IPS DF 4.7 (cell line): ENCODE measurements at regions not wholly inside any gene's neighbourhood (a gene's known extent, or its start where the extent isn't known, plus 50 kb on each side); places are given as distances from the start of the nearest gene placed in this dataset.
"Not testable (repeated sequence)": the region's sequence is repeated elsewhere in the genome, so short reads cannot be mapped to it uniquely, and the experiment has no call there.

Experiments
- DNase-seq: peaks from one replicate; pipeline ENCODE4 v3.0.0-alpha.2; 2013; ENCODE audit warnings: low spot score; ENCODE audit errors: extremely low read depth

DNA sequence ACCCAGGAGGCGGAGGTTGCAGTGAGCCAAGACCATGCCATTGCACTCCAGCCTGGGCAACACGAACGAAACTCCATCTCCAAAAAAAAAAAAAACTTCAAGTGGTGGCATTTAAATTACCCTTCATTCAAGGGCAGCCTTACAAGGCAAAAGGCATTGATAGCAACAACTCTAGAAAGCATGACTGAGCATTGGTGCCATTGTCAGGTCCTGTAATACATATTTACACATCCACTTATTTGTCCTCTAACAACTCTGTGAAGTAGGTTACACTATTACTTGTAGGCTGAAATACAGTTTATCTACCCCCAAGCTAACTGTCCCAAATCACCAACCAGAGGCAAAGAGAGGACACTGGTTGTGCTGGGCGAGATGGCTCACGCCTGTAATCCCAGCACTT lies 52.7 kb upstream of the LARP1 start:
- no peak for DNase-seq

DNA sequence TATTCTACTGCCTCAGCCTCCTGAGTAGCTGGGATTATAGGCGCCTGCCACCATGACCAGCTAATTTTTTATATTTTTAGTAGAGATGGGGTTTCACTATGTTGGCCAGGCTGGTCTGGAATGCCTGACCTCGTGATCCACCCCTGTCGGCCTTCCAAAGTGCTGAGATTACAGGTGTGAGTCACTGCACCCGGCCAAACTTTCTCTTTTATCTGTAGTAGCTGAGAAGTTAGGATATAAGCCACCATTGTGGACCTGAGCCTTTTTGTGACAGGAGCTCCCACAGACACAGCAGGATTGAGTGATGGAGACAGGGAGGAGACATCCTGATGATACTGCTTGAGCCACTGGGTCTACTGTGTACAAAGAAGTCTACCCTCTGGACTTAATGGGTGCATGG lies 53.5 kb upstream of the LARP1 start:
- DNase-seq: not testable (repeated sequence)

DNA sequence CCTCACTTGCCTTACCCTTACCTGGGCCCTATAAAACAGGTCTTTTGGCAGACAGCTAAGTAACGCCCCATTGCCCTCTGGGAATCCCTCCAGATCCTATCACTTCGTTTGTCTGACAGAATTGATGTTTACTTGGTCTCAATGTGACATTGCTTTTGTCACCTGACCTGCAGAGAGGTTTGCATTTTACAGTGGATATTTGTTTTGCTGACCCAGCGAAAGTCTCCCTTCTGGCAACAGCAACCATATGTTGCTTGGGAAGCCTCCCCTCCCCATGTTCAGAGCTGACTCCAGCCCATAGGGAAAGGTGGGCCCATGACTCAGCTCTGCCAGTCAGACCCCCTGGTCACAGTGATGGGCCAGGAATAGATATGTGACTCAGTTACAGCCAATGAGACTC lies 54.0 kb upstream of the LARP1 start:
- no peak for DNase-seq

DNA sequence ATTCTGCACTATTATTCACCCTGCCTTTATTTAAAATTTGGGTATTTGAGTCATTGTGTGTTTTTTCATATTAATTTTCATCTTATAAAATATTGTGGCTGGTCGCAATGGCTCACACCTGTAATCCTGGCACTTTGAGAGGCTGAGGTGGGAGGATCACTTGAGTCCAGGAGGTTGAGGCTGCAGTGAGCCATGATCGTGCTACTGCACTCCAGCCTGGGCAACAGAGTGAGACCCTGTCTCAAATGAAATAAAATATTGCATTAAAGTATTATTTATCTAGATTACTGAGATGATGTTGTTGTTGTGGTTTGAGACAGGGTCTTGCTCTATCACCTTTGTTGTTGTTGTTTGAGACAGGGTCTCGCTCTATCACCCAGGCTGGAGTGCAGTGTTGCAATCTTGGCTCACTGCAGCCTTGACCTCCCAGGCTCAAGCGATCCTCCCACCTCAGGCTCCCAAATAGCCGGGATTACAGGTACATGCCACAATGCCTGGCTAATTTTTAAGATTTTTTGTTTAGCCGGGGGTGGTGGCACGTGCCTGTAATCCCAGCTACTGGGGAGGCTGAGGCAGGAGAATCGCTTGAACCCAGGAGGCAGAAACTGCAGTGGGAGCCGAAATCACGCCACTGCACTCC lies 54.8 kb upstream of the LARP1 start:
- not testable (repeated sequence) for DNase-seq

DNA sequence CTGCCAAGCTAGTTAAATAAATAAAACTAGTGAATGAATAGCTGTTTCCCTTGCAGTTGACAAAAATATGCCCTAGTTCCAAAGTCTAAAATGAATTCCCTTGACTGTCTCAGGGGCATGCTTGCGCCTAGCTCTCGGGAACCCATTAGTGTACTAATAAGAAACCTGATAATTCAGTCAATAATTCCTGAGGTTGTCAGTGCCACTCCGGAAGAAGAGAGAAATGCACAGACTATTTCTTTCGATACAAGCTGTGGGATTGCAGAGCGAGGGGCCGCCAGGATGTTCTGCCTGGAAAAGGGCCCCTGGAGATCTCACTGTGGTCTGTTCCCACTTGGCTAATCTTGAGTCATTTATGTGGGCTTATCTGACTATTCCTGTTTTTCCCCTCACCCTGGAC lies 56.4 kb upstream of the LARP1 start:
- DNase-seq: no peak

DNA sequence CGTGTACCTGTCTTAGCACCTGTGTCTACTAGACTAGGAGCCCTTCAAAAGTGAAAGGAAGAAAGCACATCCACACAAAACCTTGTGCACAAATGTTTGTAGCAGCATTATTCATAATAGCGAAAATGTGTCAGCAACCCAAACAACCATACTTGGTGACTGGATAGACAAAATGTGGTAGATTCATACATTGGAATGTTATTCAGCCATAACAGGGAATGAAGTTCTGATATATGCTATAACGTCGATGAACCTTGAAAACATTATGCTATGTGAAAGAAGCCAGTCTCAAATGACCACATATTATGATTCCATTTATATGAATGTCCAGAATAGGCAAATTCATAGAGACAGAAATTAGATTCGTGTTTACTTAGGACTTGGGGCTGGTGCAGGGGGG lies 57.8 kb upstream of the LARP1 start:
- DNase-seq: no peak

DNA sequence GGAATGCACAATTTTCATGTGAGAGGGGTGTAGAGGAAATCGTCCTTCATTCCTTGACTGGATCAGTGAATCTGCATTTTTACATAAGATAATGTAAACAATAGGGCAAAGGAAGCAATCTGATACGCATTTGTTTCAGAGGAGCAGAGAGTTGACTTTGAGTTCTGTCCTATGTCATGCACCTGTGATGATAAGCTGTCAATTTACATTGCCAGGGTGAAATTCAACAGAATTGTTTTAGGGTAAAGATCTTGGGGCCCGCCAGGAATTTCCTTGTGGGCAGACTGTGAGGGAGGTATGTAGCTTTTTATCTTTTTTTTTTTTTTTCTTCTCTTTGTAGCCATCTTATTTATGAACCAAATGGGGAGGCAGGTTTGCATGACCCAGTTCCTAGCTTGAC lies 58.3 kb upstream of the LARP1 start:
- no peak for DNase-seq

DNA sequence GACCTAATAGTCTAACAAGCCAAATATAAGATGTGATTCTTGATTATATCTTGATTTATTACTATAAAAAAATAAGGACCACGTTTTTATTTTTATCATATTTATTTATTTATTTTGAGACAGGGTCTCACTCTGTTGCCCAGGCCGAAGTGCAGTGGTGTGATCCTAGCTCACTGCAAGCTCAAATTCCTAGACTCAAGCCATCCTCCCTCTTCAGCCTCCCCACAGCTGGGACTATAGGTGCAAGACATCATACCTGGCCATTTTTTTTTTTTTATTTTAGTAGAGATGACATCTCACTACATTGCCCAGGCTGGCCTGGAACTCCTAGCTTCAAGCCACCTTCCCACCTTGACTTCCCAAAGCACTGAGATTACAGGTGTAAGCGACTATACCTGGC lies 61.0 kb upstream of the LARP1 start:
- DNase-seq: no peak

DNA sequence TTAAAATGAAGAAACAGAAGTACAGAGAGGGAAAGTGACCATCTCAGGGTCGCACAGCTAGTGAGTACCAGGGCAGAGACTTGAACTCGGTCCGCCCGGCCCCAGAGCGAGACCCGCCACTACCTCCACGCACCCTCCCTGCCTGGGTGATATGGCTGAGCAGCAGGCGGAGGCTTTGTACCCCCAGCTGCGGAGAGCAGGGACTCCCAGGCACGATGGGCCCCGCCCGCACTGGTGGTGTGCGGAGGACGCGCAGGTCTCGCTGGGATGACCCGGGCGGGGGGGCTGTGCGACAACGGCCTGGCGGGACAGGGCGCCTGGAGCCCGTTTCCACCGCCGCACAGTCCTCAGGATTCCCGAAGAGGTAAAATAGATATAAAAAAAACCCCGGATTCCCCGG lies 64.7 kb upstream of the LARP1 start:
- DNase-seq: no peak

DNA sequence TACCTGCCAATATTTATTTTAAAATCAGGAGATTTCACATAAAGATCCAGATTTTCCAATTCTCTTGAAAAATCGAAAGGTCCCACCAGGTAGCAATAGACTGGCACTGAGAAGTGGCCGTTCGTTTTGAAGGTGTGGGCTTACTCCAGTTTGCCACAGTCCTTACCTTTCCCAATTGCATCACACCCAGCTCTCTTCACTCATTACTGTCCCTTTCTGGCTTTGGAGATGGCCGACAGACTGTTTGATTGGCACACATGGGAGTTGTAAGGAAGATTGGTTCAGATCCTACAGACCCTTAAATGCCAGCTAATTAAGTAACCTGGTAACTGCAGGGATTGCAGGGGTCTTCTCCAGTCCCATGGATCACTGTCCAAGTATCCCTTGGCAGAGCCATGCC lies 68.7 kb upstream of the LARP1 start:
- no peak for DNase-seq

DNA sequence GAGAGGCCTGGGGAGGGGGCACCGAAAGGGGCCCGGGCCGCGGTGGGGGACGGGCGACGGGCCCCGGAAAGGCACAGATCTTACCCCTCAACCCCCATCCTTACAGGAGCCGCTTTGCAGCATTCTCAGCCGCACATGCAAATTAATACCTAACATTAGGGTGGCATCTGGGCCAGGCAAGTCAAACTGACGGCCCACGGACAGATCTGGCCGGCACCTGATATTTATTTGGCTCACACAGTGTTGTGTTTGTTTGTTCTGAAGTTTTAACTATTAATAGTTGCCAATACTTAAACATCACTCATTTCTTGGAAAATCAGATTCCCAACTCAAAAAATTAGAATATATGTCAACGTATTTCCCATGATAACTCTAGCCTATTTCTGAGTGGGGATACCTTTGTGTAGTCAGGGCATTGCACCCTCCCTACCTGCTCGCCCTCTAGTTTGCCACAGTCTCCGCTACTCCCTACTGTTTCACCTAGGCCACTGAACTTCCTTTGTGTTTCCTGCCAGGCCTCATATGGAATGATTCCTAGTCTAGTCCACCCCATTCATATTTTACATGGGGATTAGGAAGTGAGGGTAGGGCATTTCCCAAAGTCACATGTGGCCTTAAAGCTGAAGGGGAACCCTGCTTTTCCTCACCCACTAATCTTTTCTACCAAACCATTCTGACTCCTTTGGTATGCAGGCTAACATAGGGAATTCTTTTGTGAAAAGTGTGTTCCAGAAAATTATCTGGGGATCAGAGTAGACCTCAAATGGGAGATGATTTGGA lies 71.9 kb upstream of the LARP1 start:
- no peak for DNase-seq

DNA sequence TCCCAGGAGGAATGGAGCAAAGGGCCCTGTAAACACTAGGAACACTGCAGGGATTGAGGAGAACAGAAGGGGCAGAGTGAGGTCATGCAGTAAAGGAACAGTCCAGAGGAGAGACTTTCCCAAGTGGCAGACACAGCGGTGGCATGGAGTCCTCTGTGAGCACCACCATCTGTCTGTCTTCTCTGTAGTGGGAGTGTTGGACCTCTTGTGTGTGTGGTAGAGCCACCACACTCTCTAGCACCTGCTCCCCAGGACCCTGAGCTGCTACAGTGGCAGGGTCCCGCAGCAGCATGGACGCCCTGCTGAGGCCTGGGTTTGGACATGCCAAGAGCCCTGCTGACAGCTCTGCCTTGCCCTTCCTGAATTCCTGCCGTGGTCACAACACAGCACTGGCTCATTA lies 75.7 kb upstream of the LARP1 start:
- DNase-seq: no peak

DNA sequence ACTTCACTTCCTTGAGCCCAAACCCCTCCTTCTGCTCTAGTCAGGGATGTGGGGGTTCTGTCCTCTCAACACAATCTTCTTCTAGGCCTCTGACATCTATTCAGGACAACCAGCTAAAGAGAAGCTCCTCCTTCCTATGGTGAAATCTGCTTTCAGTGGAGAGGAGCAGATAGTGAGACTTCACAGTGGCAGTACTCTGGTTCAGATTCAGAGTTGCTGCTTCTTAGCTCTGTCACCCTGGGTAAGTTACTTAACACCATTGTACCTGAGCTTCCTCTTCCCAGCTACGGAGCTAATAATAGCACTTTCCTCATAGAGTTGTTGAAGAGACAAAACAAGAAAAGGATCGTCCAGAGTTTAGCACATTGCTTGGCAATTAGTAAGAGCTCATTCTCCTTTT lies 77.3 kb upstream of the LARP1 start:
- DNase-seq: no peak

DNA sequence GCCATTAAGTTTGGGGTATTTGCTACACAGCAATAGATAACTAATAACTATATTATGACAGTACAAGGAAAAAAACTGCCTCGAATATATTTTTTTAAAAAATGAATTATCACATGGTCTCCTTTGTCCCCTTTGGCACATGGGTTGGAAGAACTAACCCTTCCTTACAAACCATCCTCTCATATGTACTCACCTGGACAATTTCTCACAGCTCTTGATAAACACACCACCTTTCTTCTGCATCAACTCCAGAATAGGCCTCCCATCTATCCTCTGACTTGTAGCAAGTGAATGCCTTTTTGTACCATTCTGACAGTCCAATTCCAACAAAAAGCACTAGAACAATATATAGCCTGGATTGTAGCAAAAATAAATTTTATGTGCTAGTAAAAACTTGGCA lies 78.7 kb upstream of the LARP1 start:
- DNase-seq: no peak

DNA sequence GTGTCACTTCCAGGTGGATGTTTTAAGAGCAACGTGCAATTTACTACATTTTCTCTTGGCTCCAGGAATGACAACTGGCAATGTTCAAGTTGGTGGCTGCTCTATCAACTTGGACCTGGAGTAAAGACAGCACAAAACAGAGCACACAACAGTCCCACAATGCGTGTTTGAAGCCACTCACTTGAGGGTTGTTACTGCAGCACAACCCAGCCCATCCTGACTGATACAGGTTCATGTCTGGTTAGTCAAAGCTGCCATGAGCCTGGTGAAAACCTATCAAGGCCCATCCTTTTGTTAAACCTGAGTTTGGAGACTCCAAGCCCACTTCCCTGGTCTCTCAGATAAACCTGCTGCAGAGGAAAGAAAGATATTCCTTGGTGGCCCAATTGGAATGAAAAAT lies 81.1 kb upstream of the LARP1 start:
- DNase-seq: no peak

DNA sequence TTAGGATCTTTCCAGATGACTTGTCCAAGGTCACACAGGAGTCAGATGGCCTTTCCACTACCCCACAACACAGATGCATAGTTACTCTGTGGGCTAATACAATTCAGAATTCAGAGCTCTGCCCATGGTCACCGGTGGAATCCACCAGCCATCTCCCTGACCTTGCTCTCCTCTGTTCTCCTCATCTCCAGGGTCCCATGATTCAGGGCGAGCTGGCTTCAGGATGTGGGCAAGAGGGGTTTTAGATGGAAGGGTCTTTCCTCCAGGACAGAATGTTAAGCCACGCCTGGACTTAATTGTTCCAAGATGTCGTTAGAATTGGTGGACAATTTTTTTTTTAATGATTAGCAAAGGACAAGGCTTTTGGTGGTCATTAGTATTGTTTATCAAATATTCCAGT lies 81.7 kb upstream of the LARP1 start:
- DNase-seq: no peak

DNA sequence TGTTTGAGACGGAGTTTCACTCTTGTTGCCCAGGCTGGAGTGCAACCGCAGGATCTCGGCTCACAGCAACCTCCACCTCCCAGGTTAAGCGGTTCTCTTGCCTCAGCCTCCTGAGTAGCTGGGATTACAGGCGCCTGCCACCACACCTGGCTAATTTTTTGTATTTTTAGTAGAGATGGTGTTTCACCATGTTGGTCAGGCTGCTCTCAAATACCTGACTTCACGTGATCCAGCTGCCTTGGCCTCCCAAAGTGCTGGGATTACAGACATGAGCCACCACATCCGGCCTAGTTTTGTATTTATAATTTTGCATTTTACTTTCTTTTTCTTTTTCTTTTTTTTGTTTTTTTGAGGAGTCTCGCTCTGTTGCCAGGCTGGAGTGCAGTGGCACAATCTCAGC lies 85.3 kb upstream of the LARP1 start:
- not testable (repeated sequence) for DNase-seq

DNA sequence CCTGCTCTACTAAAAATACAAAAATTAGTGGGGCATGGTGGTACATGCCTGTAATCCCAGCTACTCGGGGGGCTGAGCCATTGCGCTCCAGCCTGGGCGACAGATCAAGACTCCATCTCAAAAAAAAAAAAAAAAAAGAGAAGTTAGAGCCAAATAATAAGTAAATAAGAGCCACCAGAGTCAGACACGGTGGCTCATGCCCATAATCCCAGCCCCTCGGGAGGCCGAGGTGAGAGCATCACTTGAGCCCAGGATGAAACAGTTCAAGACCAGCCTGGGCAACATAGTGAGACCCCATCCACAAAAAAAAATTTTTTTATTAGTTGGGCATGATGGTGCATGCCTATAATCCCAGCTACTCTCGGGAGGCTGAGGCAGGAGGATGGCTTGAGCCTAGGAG lies 85.8 kb upstream of the LARP1 start:
- no peak for DNase-seq

DNA sequence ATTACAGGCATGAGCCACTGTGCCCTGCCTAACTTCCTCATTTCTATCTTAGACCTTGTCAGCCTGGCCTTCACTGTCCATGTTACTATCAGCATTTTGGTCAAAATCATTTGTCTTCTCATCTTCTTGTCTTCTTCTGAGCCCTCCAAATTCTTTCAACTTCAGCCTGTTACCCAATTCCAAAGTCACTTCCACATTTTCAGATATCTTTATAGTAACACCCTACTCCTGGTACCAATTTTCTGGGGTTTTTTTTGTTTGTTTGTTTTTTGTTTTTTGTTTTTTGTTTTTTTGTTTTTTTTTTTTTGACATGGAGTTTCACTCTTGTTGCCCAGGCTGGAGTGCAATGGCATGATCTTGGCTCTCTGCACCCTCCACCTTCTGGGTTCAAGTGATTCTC lies 90.3 kb upstream of the LARP1 start:
- DNase-seq: no peak

DNA sequence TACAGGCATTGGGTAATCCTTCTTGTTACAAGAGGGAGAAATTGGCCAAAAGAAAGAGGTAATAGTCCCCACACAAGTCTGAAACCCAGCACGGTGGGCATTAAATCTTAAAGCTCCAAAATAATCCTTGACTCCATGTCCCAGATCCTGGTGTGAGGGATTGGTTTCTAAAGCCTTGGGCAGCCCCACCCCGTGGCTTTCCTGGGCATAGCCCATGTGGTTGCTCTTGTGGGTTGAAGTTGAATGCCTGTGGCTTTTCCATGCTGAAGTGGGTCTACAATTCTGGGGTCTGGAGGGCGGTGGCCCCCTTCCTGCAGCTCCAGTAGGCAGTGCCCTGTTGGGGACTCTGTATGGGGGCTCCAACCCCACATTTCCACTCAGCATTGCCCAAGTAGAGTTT lies 91.8 kb upstream of the LARP1 start:
- no peak for DNase-seq

DNA sequence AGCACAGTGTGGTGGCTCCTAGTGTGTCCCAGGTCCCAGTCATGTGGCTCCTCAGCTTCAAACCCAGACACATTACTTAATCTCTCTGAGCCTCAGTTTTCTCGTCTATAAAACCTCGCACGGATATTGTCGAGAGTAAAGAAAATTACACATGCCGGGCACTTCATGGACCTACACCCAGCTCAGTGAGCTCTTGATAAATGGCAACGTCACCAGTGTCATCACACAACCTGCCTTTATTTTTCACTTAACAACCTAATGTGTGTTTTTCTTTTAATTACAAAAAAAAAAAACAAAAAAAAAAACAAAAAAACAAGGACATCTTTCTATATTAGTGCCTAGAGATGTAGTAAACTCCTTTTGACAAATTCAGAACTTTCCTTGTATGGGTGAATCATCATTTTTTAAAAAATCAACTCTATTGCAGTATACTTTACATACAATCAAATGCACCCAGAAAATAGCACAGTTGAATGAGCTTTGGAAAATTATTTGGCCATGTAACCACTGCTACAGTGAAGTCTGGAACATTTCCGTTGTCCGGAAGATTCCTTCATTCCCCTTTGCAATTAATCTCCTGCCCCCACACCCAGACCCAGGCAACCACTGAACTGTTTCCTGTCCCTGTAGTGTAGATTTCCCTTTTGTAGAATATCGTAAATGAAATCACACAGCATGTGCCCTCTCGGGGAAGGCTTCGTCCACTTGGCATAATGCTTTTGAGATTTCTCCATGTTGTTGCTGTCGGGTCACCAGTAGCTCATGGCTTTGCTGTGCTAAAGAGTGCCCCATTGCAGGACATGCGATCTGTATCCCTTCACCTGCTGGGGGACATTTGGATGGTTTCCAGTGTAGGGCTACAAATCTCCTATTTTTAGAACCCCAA lies 100.4 kb upstream of the LARP1 start:
- DNase-seq: no peak

DNA sequence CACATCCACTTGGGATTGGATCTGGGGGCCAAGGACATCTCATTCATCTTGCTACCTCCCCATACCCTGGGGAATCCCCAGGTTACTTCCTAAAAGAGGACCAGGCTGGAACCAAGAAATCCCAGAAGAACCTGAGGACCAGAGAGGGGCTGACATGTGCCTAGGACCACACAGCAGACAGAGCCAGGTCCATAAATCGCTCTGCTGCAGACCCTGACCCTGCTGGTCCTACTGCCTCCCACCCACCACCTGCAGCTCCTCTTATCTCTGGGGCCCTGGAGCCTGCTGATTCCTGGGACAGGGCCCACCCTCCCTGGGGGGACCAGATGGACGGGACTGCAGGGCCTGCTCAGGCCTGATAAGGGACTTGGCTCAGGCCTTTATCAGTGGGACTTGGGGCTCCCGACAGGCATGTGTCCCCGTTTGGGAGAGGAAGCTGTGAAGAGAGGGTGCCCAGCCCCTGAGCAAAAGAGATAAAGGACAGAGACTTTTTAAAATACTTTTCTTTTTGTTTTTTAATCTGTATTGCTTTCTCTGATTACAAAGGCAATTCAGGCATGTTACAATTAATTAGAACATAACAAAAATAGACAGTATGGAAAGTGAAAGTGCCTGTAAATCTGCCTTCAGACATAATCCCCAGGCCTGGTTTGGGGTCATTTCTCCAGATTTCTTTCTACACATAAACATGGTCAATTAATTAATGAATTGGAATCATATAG lies 101.3 kb upstream of the LARP1 start:
- no peak for DNase-seq
